ENCODE measurements at regions not wholly inside any gene's neighbourhood (a gene's known extent, or its start where the extent isn't known, plus 50 kb on each side); places are given as distances from the start of the nearest gene placed in this dataset.

DNA sequence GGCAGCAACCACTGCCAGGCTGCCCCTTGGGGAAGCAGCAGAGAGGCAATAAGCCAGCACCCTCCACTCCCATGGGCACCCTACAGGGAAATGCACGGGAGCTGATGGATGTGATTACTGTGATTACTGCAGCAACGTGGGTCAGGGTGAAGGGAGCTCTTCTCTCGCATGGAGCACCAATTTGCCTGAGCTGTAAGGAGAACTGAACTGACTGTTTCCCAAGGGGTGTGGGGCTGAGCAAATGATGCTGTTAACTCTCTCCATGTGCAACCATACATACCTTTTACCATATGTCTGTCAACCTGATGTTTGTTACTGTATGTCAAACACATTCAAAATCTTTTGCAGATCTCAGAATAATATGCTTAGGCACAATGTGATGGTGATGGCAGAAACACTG is 680.6 kb downstream of the SQOR start:
- DNase-seq (ENCODE audit: low read depth) = no peak

DNA sequence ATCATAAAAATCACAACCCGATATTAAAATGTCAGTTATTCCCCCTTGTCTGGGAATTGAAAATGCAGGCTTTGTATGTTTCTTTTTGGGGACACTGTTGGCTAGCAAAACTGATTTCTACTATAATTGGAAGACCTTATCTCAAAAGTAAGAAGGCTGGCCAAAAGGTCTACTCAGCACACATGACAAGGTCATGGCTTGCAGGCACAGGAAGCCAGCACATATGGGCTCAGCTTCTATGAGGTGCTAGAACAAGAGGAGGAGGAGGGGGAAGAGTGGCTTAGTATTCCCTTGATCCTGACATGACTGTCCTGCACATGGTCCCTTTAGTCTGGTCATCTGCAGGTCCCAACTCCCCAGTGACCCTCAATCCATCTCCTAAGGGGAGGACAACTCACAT is 681.2 kb downstream of the SQOR start:
- DNase-seq (ENCODE audit: low read depth) = no peak

DNA sequence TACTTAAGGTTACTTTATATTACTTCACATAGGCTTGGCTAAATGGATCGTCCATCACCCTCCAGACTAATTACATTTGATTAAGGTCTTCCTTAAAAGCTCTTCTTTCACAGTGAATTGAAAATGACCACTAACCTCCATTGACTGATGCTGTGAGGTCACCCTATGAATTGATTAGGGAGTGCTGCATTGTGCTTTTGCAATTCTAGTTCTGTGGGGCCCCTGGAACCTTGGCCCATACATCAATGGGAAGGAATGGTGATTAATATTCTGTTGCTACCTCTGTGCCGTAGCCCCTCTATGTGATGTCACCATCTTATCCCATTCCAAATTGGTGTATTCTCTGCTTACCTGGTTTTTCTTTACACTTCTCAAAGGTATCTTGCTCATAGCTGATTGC is 682.2 kb downstream of the SQOR start:
- no peak for DNase-seq (ENCODE audit: low read depth)

DNA sequence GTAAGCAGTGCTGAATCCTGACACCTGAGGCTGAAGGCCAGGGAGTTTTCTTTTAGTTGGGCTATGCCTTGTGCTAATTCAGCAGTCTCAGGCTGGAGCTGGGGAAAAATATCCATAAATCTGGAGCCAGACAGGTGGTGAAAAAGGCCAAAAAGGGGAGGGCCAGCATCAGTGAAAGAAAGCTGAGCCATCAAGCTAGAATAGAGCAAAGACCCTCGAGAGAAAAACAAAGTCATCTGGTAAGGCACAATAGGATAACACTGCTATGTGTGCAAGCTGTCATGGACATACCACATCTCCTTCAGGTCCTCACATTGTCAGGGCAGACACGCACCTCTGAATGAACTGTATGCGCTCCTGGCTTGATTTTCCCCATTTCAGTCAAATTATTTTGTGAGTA is 687.9 kb downstream of the SQOR start:
- no peak for DNase-seq (ENCODE audit: low read depth)

DNA sequence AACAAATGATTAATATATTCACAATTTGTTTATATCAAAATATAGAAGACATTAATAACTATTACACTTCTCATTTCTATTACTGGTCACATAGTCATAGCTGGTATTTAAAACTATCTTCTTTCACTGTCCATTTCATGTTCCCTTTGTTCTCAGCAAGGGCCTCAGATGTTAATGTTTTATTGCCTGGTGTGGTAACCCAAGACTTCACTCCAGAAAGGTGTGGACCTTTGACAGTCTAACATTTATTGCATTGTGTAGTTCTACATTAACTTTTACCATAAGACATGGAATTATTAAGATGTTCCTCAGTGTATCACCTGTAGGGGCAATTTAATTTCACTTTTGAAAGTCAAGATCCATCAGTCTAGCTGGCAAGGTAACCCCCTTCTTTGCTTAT is 691.3 kb downstream of the SQOR start:
- DNase-seq (ENCODE audit: low read depth) = no peak

DNA sequence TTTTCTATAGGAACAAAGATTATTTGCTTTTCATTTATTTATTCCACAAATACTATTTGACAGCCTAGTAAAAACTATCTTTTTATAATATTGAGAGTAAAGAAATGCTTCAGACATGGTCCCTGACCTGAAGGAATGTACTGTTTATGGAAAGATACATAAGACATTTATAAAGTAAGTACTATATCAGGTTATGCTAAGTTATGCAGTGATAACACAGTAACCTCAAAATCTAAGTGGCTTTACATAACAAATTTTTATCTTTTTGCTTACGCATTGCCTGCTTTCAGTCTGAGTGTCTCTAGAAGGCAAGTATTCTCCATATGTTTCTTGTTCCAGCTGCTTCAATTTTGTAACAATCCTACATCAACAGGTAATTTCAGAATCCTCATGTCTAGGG is 694.0 kb downstream of the SQOR start:
- no peak for DNase-seq (ENCODE audit: low read depth)

DNA sequence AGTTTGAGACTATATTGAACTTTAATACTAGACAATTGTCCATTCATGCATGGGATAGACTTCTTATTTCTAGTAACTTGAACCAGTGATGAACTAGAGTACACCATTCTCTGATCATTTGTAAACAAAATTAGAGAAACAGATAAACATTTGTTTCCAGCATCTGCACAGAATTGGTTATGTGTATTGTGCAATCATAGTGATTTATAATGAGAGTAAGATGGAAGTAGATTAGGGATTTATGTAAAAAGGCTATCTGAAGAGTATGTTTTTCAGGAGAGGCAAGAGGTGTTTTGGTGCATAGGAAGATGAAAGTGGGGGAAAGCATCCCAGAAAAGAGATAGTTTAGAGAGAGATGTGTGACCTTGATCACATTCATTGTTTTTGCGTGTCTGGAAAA is 695.0 kb downstream of the SQOR start:
- no peak for DNase-seq (ENCODE audit: low read depth)

DNA sequence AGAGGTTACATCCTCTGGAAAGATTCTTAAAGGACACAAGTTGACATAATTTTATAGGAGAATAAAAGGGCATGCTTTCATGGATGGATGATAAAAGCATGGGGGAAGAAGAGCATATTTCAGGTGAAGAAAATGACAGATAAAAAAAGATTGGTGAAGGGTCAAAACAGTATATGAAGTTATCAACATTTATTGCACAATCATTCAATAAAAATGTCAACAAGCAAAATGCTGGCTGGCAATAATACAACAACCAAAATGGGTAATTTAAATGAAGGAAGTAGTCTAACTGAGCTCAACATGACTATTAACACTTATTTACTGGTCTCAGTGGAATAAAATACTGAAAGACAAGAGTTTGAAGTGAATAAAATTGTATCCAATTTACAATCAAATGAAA is 696.7 kb downstream of the SQOR start:
- DNase-seq (ENCODE audit: low read depth) = no peak

DNA sequence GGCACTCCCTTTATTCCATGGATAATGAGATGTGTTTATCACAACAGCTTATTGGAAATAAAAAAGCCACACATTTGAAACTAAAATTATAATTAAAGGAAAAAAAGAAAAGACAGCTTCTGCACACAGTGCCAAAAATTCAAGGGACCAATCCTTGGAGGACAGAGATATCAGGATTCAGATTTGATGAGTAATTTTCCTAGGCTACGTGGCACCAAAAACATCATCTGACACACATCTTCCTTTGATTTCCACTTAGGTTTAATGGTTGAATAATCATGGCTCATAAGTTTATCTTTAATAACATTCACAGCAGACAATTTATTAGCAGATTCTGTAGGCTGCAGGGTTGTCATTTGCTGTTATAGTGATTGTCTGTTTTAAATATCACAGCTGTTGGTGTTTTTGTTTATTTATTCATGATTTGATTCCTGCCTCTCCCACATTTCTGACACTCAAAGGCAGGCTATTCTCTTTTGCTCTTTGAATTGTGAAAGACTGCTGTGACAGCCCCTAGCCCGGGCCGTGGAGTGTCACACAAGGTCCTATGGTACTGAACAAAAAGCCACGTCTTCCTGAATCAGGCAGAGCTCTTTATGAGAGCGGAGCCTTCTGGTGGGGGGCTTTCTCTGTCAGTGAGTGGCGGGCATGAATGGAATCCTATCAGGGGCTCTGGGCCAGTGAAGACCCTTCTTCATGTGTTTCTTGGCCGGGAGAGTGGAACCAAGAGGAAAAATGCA is 708.5 kb downstream of the SQOR start:
- no peak for DNase-seq (ENCODE audit: low read depth)

DNA sequence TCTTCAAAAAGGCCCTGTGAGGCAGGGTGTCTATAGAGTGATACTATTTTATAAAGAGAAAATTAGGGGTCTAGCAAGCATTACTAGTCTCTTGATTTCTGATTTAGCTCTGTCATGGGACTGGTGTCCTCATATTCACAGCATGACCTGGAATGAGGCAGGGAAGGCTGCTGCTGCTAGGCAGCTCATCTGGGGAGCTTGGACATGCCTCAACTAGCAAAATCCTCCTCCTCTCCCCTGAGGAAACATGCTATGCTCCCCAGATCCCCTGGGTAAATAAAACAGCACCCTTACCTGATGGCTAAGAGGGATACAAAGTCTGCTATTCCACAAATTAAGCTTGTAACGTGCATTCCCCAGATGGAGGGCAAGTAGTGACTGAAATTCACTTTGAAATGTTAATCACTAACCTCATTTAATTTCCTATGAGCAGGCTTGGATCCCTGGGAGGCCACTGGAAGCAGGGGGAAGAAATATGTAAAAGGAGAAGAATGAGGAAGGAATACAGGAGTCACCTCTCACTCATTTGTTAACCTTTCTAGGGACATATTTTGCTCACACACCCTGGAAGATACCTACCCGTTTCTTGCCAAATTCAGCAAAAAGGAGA is 709.4 kb downstream of the SQOR start:
- DNase-seq (ENCODE audit: low read depth) = peak; percentile 69

DNA sequence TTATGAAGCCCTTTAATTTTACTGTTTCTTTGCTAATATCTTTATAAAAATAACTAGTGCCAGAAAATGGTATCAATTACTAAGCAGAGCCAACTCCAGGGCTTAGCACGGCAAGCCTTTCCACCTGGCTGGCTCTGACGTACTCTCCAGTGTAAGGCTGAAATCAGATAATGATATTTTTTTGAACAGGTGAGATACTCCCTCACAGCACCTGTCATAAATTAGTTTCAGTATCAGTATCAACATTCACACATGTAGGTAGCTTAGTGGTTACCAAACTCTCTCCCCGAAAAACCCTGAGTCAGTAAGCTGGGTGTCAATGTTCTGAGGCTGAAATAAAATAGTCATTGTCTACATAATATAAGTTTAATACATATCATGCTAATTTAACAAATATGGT is 710.1 kb downstream of the SQOR start:
- peak; percentile 50 for DNase-seq (ENCODE audit: low read depth)

DNA sequence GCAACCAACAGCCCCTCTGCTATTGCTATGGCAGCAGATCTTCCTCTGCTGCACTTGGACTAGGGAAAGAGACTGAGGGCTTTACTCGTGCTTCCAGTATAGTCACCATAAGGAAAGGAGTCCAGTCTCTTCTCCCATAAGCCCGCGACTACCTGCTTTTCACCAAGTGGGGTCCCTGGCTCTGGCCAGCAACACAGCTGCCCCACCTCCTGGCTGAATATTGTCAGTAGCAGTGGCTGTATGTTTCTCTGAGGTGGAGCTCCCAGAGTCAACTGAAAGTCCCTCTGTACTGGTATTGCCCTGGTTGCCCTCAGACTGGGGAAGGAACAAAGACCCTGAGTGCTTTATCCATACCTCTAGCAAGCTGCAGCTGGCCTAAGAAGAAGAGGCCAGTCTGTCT is 719.6 kb downstream of the SQOR start:
- no peak for DNase-seq (ENCODE audit: low read depth)

DNA sequence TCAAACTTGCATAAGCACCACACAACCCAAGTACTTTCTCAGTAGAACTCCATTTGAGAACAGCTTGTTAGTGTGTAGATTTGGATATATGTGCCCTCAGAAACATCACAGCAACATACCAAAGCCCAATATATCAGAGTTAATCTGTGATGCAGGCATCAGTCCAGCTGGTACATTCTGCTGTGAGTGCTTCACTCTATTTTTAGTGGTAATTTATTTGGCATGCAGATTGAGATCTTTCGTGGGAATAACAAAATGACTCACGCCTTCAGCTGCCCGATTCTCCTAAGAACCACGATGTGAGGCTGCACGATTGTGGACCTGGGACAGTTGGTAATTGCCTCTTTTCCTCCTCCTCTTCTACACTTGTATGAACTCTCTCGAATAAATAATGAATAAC is 730.7 kb downstream of the SQOR start:
- peak; percentile 20 for DNase-seq (ENCODE audit: low read depth)

DNA sequence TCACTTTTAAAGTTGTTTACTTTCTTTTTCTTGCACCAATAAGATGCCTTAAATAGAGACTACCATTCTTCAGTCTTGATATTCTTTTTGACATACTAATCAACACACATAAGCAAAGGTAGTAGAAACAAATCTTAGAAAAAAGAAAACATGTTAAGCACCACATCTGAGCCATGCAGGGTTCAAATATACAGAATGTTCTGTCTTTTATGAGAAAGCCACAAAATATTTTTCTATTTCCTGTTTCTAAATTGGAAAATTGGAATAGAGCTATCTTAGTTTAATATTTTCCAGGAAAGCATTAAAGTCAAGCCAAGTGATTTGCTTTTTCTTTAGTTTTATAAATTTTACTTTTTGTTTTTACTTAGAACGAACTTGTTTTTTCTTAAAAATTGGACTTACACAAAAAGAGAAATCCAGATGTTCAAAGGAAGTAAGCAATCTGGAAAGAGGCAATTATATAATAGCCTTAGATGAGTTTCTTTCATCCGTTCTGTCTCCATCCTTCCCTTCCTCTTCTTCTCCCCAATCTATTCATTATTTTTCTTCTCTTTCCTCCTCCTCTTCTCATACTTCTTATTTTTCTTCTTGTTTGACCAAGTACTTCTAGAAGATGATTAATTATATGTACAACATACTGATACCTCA is 731.7 kb downstream of the SQOR start:
- DNase-seq (ENCODE audit: low read depth) = no peak

DNA sequence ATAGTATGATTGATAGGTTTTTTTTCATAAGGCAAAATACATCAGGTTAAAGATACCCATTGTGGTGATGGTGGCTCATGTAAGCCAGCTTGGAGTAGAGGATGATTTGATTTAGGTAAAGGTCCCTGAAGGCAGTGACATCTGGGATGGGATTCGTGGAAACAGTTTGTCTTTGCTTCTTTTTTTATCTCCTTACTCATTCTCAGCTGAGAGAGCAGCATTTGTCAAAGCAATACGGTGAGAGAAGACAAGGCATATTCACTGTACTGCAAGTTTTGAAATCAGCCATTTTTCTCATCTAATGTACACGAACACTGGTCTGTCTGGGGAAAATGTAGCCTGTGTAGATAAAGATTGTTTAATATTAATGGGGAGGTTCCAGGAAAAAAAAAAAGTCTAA is 749.1 kb downstream of the SQOR start:
- DNase-seq (ENCODE audit: low read depth) = no peak

DNA sequence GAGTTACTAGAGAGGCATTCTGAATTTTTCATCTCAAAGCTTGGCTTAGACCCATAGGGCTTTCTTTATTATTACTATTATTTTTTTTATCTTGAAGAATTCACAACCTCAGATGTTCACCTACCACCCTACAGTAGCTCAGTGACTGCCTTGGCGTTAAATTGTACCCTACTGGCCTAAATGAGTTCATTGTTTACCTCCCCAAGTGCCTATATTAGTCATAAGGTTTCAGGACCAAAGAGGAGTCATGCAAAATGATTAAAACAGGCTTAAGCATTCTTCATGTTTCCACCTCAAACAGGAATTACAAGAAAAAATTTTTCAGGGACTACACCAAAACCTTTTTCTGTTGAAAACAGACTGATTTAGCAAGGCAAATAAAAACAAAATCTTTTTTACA is 751.5 kb downstream of the SQOR start:
- peak; percentile 37 for DNase-seq (ENCODE audit: low read depth)

DNA sequence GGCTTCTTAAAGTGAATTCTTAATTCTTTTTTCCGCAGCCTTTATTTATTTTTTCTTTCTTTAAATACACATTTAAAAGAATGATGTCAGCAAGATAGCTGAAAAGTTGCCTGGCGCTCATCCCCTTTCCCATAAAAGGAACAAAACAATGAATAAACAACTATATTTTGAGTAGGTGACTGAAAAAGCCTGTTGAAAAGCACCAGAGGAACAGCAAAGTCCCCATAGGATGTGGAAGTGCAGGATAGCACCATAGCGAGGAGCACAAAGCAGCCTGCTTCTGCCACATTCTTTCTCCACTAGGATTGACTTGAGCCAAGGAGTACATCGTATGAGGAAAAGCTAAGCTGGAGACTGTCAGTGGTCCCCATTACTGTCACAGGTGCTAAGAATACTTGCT is 754.9 kb downstream of the SQOR start:
- DNase-seq (ENCODE audit: low read depth) = no peak

DNA sequence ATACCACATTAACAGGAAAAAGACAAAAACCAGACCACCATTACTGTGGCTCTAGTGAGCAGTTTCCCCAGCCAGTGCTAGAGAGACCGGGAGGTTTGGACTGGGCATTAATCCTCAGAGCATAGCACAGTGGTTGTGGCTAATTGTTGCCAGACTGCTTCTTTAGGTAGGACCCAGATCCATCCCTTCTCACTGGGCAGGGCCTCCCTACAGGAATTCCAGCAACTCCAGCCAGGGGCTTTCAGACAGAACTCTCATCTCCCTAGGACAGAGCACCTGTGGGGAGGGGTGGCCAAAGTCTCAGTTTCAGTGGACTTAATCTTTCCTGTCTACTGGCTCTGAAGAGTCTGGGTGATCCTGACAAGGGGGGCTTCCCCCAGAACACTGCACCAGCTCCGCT is 759.6 kb downstream of the SQOR start:
- DNase-seq (ENCODE audit: low read depth) = no peak

DNA sequence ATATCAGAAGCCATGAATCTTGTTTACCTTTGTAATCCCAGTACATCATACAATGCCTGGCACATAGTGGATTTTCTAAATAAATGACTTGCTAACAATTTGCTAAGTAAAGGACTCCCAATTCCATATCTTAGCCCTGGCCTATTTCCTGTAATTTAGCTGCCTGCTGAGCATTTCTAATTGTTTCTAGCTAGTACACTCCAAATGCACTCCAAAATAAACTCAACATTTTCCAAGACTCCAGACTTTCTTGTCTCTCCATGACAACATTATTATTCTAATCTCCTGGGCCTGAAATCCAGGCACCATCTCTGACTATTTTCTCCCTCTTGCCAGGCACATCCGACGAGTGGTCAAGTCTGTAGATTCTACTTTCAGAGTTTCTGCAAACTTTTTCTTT is 773.5 kb downstream of the SQOR start:
- no peak for DNase-seq (ENCODE audit: low read depth)

DNA sequence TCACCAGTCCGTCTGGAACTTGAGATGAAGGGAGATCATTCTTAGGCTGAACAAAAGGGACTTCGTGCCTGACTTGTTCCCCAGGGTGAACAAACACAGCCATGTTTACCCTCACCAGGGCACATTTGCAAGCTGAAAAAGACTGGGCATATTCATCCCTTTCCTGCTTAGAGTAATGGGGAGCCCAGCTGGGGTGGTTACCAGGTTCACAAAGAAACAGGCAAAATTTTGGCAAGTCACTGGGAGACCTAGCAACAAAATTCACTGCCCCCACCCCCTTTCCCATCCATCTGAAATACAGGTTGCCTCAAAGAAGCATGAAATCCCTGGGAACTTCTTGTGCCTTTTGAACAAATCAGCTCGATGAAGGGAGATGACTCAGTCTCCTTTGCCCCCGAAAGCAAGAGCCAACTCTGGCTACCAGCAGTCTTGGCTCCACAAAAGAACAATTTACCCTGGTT is 775.0 kb downstream of the SQOR start:
- DNase-seq (ENCODE audit: low read depth) = no peak

DNA sequence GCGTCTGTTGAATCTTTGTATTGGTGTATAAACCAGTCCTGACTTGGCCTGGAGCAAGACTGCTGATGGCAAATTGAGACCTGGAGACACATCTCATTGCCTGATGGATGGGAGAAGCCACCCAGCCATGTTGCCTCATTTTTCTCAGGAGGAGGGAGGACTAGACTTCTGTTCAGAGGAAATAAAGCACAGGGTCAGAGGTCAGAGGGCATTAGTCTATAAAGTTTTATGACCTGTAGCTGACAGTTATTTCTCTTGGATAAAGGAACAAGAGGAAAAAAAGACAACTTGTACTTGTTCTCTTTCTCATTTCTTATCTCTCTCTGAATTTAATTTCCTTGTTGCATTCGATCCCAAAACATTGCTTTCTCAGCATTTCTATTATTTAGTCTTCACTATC is 775.9 kb downstream of the SQOR start:
- no peak for DNase-seq (ENCODE audit: low read depth)

DNA sequence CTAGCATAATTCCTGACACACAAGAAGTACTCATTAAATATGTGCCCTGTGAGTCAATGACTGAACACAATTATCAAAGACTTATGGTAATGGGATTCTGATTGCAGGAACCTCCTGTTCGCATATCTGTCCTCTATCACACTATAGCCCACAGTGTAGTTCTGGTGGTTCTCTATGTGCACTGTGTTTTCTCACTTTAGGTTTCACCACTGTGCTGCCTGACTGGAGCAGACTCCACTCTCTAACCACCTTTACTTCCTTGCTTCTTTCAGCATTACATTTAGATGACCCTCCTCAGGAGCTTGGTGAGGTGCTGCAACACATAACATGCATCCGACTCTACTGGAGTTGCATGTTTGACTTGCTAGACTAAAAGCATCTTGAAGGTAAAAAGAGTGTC is 777.1 kb downstream of the SQOR start:
- DNase-seq (ENCODE audit: low read depth) = no peak

DNA sequence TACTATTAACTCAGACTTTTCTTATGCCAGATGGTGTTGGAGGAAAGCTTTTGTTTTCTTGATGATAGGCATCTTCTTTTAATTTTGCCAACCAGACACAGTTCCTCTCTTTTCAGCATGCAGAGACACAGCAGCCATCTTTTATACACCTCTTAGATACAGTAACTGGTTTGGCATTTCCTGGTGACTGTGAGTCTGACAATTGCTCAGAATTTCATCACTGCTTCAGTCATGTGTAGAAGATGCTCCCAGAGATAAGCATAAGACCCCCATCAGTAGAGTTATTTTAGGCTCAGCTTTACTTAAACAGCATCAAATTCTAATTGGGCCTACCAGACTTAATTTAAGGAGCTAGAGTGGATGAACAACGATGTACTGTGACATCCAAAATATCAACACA is 779.0 kb downstream of the SQOR start:
- peak; percentile 33 for DNase-seq (ENCODE audit: low read depth)

Measured in renal cortical epithelial cell (primary cell).